Activated CD4-positive, alpha-beta T cell treated with anti-CD3 and anti-CD28 coated beads for 36 hours (primary cell): ENCODE measurements at regions not wholly inside any gene's neighbourhood (a gene's known extent, or its start where the extent isn't known, plus 50 kb on each side); places are given as distances from the start of the nearest gene placed in this dataset.

Experiments used
- ATAC-seq: fragments of 200-7000 bp; cut with Tn5 transposase; one replicate; pipeline ENCODE4 v1.10.0; 2021; ENCODE audit warnings: mild to moderate bottlenecking, moderate library complexity
- CTCF ChIA-PET: fragments of 350-600 bp; sonication (Branson Sonifier 250); formaldehyde crosslinking; loops from one replicate; lab custom pipeline; 2021; ENCODE audit warnings: antibody characterized with exemption; lab: Charles Lee
- POLR2A ChIA-PET: fragments of 350-600 bp; sonication (Branson Sonifier 250); formaldehyde crosslinking; loops from one replicate; lab custom pipeline; 2021; ENCODE audit warnings: antibody characterized with exemption, inconsistent platforms; lab: Charles Lee
- DNase-seq: peaks from one replicate; pipeline ENCODE4 v3.0.0-alpha.2; 2020
- H3K27ac Mint-ChIP-seq: one replicate; pipeline ENCODE4 v1.8.0; 2021; ENCODE audit warnings: mixed read lengths
- H3K27me3 Mint-ChIP-seq: one replicate; pipeline ENCODE4 v1.8.0; 2021; ENCODE audit warnings: mixed read lengths
- H3K36me3 Mint-ChIP-seq: one replicate; pipeline ENCODE4 v1.8.0; 2021; ENCODE audit warnings: low read depth, mixed read lengths
- H3K4me1 Mint-ChIP-seq: one replicate; pipeline ENCODE4 v1.8.0; 2021; ENCODE audit warnings: mixed read lengths
- H3K4me3 Mint-ChIP-seq: one replicate; pipeline ENCODE4 v1.8.0; 2021; ENCODE audit warnings: mild to moderate bottlenecking, moderate library complexity, mixed read lengths
- H3K9me3 Mint-ChIP-seq: one replicate; pipeline ENCODE4 v1.8.0; 2021; ENCODE audit warnings: low read depth, mixed read lengths
- intact Hi-C, 2 experiments: fragments of 100-400 bp; cut with DNase I in 1 of 2; cut with micrococcal nuclease in 1 of 2; formaldehyde crosslinking; loops; one replicate each; pipeline versions ENCODE4 v1.14.2 to v1.15.1; 2022 to 2024; cut with DNase I, micrococcal nuclease

GRCh38 chr5:141760753-141761152 lies 78.7 kb upstream of the ARAP3 start:
- Mint-ChIP-seq H3K4me3 (no peak overlapping the region), H3K36me3 (no peaks in the 10 kb centered on the region), H3K4me1 (no peaks in the 10 kb centered on the region), H3K9me3 (no peaks in the 10 kb centered on the region), H3K27ac (no peak overlapping the region), H3K27me3 (peaks cover 32% of the 10 kb centered on the region)
- DNase-seq (no peak), ATAC-seq (no peak)
- POLR2A ChIA-PET = no interaction called here
- intact Hi-C loops = no loop called here
- CTCF ChIA-PET = no interaction called here

DNA sequence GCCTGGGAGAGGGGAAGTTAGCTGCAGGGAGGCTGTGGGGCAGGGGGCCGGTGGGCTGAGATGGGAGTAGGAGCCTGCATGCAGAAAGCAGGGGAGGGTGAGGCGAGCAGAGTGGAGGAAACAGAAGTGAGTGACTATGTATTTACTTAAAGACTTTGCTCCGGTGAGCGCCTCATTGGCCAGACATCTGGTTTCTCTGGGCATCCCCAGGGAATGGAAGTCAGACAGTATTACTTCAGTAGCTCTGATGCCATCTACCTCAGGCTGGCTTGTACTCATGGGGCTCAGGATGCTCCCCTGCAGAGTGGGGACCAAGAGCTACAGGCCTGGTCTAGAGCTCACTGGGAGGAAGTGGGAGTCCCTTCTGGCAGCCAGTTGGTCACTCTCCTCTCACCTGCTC lies 78.2 kb upstream of the ARAP3 start:
- H3K9me3 Mint-ChIP-seq = no peaks in the 10 kb centered on the region
- CTCF ChIA-PET = no interaction called here
- H3K27ac Mint-ChIP-seq = no peak overlapping the region
- intact Hi-C loops = no loop called here
- peaks cover 35% of the 10 kb centered on the region for H3K27me3 Mint-ChIP-seq
- H3K4me3 Mint-ChIP-seq = no peak overlapping the region
- no peaks in the 10 kb centered on the region for H3K36me3 Mint-ChIP-seq
- no peaks in the 10 kb centered on the region for H3K4me1 Mint-ChIP-seq
- POLR2A ChIA-PET = no interaction called here
- no peak for DNase-seq
- ATAC-seq = no peak

GRCh38 chr5:141758310-141758998 lies 76.4 kb upstream of the ARAP3 start:
- Mint-ChIP-seq H3K36me3 (no peaks in the 10 kb centered on the region), H3K4me3 (no peak overlapping the region), H3K27me3 (peaks cover 47% of the 10 kb centered on the region), H3K9me3 (no peaks in the 10 kb centered on the region), H3K27ac (no peak overlapping the region), H3K4me1 (no peaks in the 10 kb centered on the region)
- DNase-seq = no peak
- ChIA-PET POLR2A (no interaction called here), CTCF (interaction anchor here (0.5 to 0.6 kb wide), 2 partner anchors 56 to 96 kb away, joined by 3 read pairs; no protein-coding TSS in a partner anchor)
- intact Hi-C loops = no loop called here
- ATAC-seq = no peak

DNA sequence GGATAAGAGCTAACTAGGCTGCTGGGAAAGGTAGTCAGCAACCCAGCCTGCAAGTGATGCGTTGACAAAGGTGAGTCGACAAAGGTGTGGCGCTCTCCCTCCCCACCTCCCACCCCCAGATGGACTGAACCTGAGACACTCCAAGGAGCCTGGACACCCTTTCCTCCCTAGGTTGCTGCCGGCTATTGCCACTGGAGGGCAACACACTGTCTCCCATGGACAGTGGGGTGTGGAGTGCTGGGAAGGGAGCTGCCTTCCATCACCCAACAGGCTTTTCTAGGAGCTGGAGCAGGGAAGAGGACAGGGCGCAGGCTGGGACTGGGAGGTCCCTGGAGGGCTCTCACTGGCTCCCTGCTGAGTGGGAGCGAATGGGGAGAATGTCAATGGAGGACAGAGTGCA lies 75.4 kb upstream of the ARAP3 start:
- H3K27me3 Mint-ChIP-seq = peaks cover 54% of the 10 kb centered on the region
- intact Hi-C loops = no loop called here

GRCh38 chr5:141756196-141756595 lies 74.2 kb upstream of the ARAP3 start:
- CTCF ChIA-PET = no interaction called here

More for the DNA sequence above, 75.4 kb upstream of the ARAP3 start:
- H3K4me3 Mint-ChIP-seq = no peak overlapping the region
- H3K9me3 Mint-ChIP-seq = no peaks in the 10 kb centered on the region
- DNase-seq (no peak), ATAC-seq (no peak)
- H3K36me3 Mint-ChIP-seq = no peaks in the 10 kb centered on the region
- CTCF ChIA-PET = interaction anchor here (0.7 kb wide), 1 partner anchor 394 kb away, joined by 3 read pairs; no protein-coding TSS in a partner anchor
- H3K4me1 Mint-ChIP-seq = no peaks in the 10 kb centered on the region
- POLR2A ChIA-PET = no interaction called here
- H3K27ac Mint-ChIP-seq = no peak overlapping the region

GRCh38 chr5:141753971-141754713 lies 72.1 kb upstream of the ARAP3 start:
- POLR2A ChIA-PET = interaction anchor here (0.6 kb wide), 1 partner anchor 62 kb away, joined by 6 read pairs; no protein-coding TSS in a partner anchor
- intact Hi-C loops = loop anchor here in 1 of 2 experiments (2.0 kb wide), 1 partner anchor 19 kb away; no protein-coding TSS in a partner anchor

More at GRCh38 chr5:141756196-141756595, 74.2 kb upstream of the ARAP3 start:
- Mint-ChIP-seq H3K27me3 (peaks cover 58% of the 10 kb centered on the region), H3K4me1 (no peaks in the 10 kb centered on the region), H3K27ac (no peak overlapping the region), H3K4me3 (no peak overlapping the region), H3K36me3 (no peaks in the 10 kb centered on the region), H3K9me3 (no peaks in the 10 kb centered on the region)
- no peak for DNase-seq
- intact Hi-C loops = no loop called here
- ATAC-seq = no peak
- POLR2A ChIA-PET = no interaction called here

DNA sequence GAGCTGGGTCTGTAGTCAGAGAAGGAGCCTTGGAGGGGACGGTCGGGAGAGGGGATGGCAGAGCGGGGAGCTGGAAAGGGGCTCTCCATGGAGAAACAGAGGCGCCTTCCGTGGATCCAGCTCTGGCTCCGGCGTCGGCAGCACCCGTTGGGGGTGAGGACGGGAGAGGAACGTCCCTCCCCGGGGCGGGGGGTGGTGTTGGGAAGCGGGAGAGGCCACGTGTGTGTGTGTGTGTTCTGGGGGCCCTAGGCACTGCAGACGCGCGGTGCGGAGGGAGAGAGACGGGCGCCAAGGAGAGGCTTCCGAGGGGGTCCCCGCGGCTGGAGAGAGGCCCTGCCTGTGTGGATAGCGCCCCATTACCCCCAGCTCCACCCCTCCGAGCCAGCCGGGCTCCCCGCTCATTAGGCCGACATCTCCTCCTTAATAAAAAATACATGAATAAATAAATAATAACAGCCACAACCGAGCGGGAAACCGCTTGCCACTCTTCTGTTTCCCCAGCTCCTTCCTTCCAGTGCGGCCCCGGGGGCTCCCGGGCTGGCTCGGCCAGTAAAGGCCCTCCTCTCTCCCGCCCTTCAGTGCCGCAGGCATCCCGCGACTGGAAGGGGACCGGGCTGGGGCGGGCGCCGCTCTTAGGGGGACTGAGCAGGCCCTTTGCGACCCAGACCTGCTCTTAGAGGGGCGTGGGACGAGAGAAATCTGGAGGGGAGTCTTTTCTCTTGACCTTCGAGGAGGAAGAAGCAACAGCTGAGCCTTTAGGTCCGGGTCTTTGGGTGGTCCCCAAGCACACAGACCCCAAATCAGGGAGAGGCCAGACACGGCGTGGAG lies 71.3 kb upstream of the ARAP3 start:
- intact Hi-C loops = no loop called here
- no peak for ATAC-seq
- ChIA-PET CTCF (no interaction called here), POLR2A (no interaction called here)
- Mint-ChIP-seq H3K27ac (no peak overlapping the region), H3K36me3 (no peaks in the 10 kb centered on the region), H3K4me1 (no peaks in the 10 kb centered on the region), H3K4me3 (no peak overlapping the region), H3K9me3 (no peaks in the 10 kb centered on the region), H3K27me3 (peaks cover 56% of the 10 kb centered on the region)
- no peak for DNase-seq

More at GRCh38 chr5:141753971-141754713, 72.1 kb upstream of the ARAP3 start:
- DNase-seq = peak; percentile 49
- Mint-ChIP-seq H3K27ac (no peak overlapping the region), H3K4me3 (no peak overlapping the region), H3K9me3 (no peaks in the 10 kb centered on the region), H3K4me1 (no peaks in the 10 kb centered on the region), H3K36me3 (no peaks in the 10 kb centered on the region), H3K27me3 (peaks cover 57% of the 10 kb centered on the region)
- ATAC-seq = no peak
- CTCF ChIA-PET = no interaction called here

DNA sequence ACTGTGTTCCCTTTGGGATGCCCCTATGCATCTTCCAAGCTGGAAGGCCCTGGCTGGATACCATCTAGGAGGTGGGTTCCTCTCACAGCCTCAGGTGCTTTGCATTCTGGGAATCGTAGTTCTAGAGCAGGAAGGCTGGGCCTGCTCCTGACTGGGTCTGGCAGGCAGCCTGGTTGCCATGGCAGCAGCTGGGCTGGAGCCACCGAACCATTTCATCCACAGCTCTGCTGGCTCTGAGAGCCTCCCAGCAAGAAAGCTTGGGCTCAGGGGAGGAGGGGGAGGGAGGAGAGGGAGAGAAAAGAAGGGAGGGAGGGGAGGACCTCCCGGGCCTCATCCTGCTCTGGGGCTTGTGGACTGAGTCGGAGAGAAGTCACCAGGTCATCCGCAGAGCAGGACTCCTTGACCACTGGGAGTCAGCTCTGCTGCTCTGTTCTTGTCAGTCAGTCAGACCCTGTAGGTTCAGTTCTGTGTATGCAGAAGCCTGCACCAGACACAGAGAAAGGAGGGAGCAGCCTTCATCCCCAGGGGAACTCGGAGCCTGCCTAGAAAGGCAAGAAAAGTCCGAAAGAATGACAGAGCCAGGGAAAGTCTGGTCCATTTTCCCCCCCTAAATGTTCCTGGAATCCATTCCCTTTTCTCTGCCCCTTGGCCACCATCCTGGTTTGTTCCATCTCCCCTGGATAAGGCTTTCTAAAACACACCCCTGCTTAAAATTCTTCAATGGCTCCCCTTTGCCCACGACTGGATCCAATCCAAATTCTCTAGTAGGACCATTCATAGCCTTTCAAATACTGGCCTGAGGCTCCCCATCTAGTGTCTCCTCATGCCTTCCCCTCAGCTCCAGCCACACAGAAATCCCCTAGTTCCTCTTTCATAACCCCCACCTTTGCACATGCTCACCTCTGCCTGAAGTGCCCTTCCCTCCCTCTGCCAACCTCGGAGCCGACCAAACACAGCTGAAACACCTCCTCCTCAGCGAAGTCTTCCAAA lies 65.4 kb upstream of the ARAP3 start:
- no peak for DNase-seq
- ChIA-PET CTCF (no interaction called here), POLR2A (no interaction called here)
- H3K27ac Mint-ChIP-seq = no peak overlapping the region
- ATAC-seq = no peak
- H3K9me3 Mint-ChIP-seq = no peaks in the 10 kb centered on the region
- no peaks in the 10 kb centered on the region for H3K36me3 Mint-ChIP-seq
- intact Hi-C loops = no loop called here
- H3K27me3 Mint-ChIP-seq = peaks cover 35% of the 10 kb centered on the region
- H3K4me1 Mint-ChIP-seq = no peaks in the 10 kb centered on the region
- H3K4me3 Mint-ChIP-seq = no peak overlapping the region

GRCh38 chr5:141746395-141746794 lies 64.4 kb upstream of the ARAP3 start:
- CTCF ChIA-PET = no interaction called here
- Mint-ChIP-seq H3K27ac (no peak overlapping the region), H3K36me3 (no peaks in the 10 kb centered on the region), H3K4me1 (no peaks in the 10 kb centered on the region), H3K4me3 (no peak overlapping the region), H3K9me3 (no peaks in the 10 kb centered on the region), H3K27me3 (peaks cover 29% of the 10 kb centered on the region)
- intact Hi-C loops = no loop called here
- POLR2A ChIA-PET = no interaction called here
- DNase-seq (no peak), ATAC-seq (no peak)

DNA sequence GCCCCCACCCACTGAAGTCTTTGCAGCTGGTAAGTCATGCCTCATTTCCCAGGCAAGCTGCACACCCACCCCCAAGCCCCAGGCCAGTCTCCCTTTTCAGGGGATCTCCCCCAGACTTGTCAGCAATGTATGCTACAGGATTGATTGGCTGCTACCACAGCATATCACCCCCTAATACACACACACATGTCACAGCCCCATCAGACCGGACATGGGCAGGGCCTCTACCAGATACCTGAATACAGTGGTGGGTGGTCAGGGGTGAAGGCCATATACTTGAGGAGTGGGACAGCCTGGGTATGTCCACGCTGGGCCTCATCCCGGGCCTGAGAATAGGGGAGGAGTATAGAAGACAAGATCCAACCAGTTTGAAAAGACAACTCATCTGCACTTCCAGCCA lies 63.4 kb upstream of the ARAP3 start:
- no peak for DNase-seq
- Mint-ChIP-seq H3K27me3 (peaks cover 29% of the 10 kb centered on the region), H3K36me3 (no peaks in the 10 kb centered on the region), H3K27ac (no peak overlapping the region), H3K4me3 (no peak overlapping the region), H3K4me1 (no peaks in the 10 kb centered on the region), H3K9me3 (no peaks in the 10 kb centered on the region)
- no peak for ATAC-seq
- CTCF ChIA-PET = no interaction called here
- POLR2A ChIA-PET = no interaction called here
- intact Hi-C loops = no loop called here
